Vagina (tissue), 2 donors: ENCODE measurements at regions not wholly inside any gene's neighbourhood (a gene's known extent, or its start where the extent isn't known, plus 50 kb on each side); places are given as distances from the start of the nearest gene placed in this dataset.
A peak's percentile ranks its signal among the peaks of the same experiment; 100 is the strongest.
"Not testable (repeated sequence)": the region's sequence is repeated elsewhere in the genome, so short reads cannot be mapped to it uniquely, and the experiment has no call there.

Source experiments
- DNase-seq, 2 donors: peaks; one replicate each; pipeline ENCODE4 v3.0.0-alpha.2; 2017; ENCODE audit errors: extremely low spot score in 2 of 2
- H3K27ac ChIP-seq: fragments of 200-600 bp; sonication (generic); one replicate; pipeline ENCODE4 v1.5.1; 2019
- H3K27me3 ChIP-seq: fragments of 200-600 bp; sonication (generic); one replicate; pipeline ENCODE4 v1.5.1; 2019
- H3K36me3 ChIP-seq, 2 donors: fragments of 200-600 bp; sonication (generic); one replicate each; pipeline ENCODE4 v1.5.1; 2017 to 2019
- H3K4me1 ChIP-seq: fragments of 200-600 bp; sonication (generic); one replicate; pipeline ENCODE4 v1.5.1; 2019
- H3K4me3 ChIP-seq, 2 donors: fragments of 200-600 bp; sonication (generic); 1 replicate in 1 of 2; 2 replicates in 1 of 2; pipeline ENCODE4 v1.5.1; 2016 to 2019
- H3K9me3 ChIP-seq: fragments of 200-600 bp; sonication (generic); one replicate; pipeline ENCODE4 v1.5.1; 2019
- POLR2A ChIP-seq, 2 donors: fragments of 450-650 bp; IDR thresholded peaks; one replicate each; pipeline ENCODE4 v1.6.1; 2017; ENCODE audit warnings: antibody characterized with exemption in 2 of 2, mild to moderate bottlenecking in 2 of 2, moderate library complexity in 2 of 2
- POLR2AphosphoS5 ChIP-seq, 2 donors: sonication (generic); formaldehyde crosslinking; IDR thresholded peaks; one replicate each; pipeline ENCODE4 v1.9.0; 2017; ENCODE audit warnings: antibody characterized with exemption in 2 of 2, mild to moderate bottlenecking in 2 of 2, low read depth in 1 of 2; ENCODE audit not compliant: insufficient read depth in 1 of 2
- intact Hi-C: fragments of 100-400 bp; cut with DNase I; formaldehyde crosslinking; loops from one replicate; pipeline ENCODE4 v1.15.1; 2023
- TF ChIP-seq, protein P1 (sequence below), 3 experiments: fragments of 450-650 bp in 2 of 3; fragments of 200-600 bp in 1 of 3; sonication (generic) in 1 of 3; IDR thresholded peaks; one replicate each; pipeline ENCODE4 v1.5.1; 2017 to 2019; ENCODE audit warnings: antibody characterized with exemption in 3 of 3, mild to moderate bottlenecking in 2 of 3, moderate library complexity in 2 of 3

- no peak for TF ChIP-seq POLR2AphosphoS5 (IDR thresholded peaks at IDR 0.05; ENCODE audit: insufficient read depth in 1 of 2, low read depth in 1 of 2)
- TF ChIP-seq, protein P1, sequence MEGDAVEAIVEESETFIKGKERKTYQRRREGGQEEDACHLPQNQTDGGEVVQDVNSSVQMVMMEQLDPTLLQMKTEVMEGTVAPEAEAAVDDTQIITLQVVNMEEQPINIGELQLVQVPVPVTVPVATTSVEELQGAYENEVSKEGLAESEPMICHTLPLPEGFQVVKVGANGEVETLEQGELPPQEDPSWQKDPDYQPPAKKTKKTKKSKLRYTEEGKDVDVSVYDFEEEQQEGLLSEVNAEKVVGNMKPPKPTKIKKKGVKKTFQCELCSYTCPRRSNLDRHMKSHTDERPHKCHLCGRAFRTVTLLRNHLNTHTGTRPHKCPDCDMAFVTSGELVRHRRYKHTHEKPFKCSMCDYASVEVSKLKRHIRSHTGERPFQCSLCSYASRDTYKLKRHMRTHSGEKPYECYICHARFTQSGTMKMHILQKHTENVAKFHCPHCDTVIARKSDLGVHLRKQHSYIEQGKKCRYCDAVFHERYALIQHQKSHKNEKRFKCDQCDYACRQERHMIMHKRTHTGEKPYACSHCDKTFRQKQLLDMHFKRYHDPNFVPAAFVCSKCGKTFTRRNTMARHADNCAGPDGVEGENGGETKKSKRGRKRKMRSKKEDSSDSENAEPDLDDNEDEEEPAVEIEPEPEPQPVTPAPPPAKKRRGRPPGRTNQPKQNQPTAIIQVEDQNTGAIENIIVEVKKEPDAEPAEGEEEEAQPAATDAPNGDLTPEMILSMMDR (IDR thresholded peaks at IDR 0.05): no peak
- no peak for TF ChIP-seq POLR2A (IDR thresholded peaks at IDR 0.05)
Measured at GRCh38 chr11:45741032-45741431, 63.9 kb upstream of the SLC35C1 start.

GRCh38 chr11:45739866-45740265 lies 65.1 kb upstream of the SLC35C1 start:
- H3K4me1 ChIP-seq: no peaks in the 10 kb centered on the region
- H3K4me3 ChIP-seq: no peak overlapping the region
- intact Hi-C loops: no loop called here
- no peak for TF ChIP-seq POLR2AphosphoS5 (IDR thresholded peaks at IDR 0.05; ENCODE audit: insufficient read depth in 1 of 2, low read depth in 1 of 2)
- TF ChIP-seq, protein P1 (IDR thresholded peaks at IDR 0.05): no peak
- no peak for TF ChIP-seq POLR2A (IDR thresholded peaks at IDR 0.05)
- no peak for DNase-seq
- no peaks in the 10 kb centered on the region for H3K36me3 ChIP-seq
- H3K27ac ChIP-seq: no peak overlapping the region
- no peaks in the 10 kb centered on the region for H3K27me3 ChIP-seq
- no peaks in the 10 kb centered on the region for H3K9me3 ChIP-seq

More at GRCh38 chr11:45741032-45741431, 63.9 kb upstream of the SLC35C1 start:
- no peak overlapping the region for H3K27ac ChIP-seq
- no peaks in the 10 kb centered on the region for H3K9me3 ChIP-seq
- no peaks in the 10 kb centered on the region for H3K27me3 ChIP-seq
- H3K4me1 ChIP-seq: no peaks in the 10 kb centered on the region
- intact Hi-C loops: no loop called here
- no peaks in the 10 kb centered on the region for H3K36me3 ChIP-seq
- DNase-seq: no peak
- H3K4me3 ChIP-seq: no peak overlapping the region

DNA sequence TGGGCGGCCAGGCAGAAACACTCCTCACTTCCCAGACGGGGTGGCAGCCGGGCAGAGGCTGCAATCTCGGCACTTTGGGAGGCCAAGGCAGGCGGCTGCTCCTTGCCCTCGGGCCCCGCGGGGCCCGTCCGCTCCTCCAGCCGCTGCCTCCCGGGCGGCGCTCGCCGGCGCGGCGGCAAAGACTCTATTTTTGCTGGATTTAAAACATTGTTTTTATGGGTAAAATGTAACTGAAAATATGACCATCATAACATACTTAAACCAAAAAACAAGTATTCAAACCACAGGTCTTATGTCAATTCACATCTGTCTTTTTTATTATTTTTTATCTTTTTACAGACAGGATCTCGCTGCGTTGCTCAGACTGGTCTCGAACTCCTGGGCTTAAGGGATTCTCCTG lies 65.9 kb upstream of the SLC35C1 start:
- DNase-seq, H3K27me3 ChIP-seq, H3K4me1 ChIP-seq, H3K4me3 ChIP-seq, intact Hi-C loops, H3K27ac ChIP-seq, H3K9me3 ChIP-seq, H3K36me3 ChIP-seq: not testable (repeated sequence)

DNA sequence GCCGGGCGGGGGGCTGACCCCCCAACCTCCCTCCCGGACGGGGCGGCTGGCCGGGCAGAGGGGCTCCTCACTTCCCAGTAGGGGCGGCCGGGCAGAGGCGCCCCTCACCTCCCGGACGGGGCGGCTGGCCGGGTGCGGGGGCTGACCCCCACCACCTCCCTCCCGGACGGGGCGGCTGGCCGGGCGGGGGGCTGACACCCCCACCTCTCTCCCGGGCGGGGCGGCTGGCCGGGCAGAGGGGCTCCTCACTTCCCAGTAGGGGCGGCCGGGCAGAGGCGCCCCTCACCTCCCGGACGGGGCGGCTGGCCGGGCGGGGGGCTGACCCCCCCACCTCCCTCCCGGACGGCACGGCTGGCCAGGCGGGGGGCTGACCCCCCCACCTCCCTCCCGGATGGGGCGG lies 66.8 kb upstream of the SLC35C1 start:
- H3K27me3 ChIP-seq, H3K9me3 ChIP-seq, H3K4me1 ChIP-seq, H3K27ac ChIP-seq, intact Hi-C loops, H3K36me3 ChIP-seq, H3K4me3 ChIP-seq, DNase-seq: not testable (repeated sequence)

- intact Hi-C loops: no loop called here
- Histone ChIP-seq H3K9me3 (no peaks in the 10 kb centered on the region), H3K27ac (peak overlapping the region; percentile 54)
Measured at GRCh38 chr11:45737056-45737455, 67.9 kb upstream of the SLC35C1 start.

DNA sequence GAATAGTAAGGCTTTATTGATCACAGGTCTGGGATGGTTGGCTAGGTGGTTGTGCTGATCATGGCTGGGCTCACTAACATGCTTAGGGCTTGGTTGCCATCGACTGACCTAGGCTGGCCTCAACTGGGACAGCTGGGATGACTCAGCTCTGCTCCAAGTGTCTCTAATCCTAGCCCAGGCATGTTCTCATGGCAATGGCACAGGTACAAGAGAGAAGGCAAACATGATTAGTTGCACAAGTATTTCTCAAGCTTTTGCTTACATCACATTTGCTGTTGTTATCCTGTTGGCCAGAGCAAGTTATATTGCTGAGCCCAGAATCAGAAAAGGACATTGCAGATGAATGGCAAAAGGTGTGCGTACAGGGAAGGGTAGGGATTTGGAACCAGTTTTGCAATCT lies 68.5 kb upstream of the SLC35C1 start:
- Histone ChIP-seq H3K36me3 (no peaks in the 10 kb centered on the region), H3K27me3 (no peaks in the 10 kb centered on the region), H3K27ac (peak overlapping the region; percentile 54), H3K4me1 (peaks cover 5% of the 10 kb centered on the region), H3K4me3 (no peak overlapping the region), H3K9me3 (no peaks in the 10 kb centered on the region)
- DNase-seq: no peak
- intact Hi-C loops: no loop called here
- TF ChIP-seq POLR2AphosphoS5 (IDR thresholded peaks at IDR 0.05; ENCODE audit: insufficient read depth in 1 of 2, low read depth in 1 of 2): peak in 1 of 2 donors; percentile 85
- TF ChIP-seq, protein P1 (IDR thresholded peaks at IDR 0.05): no peak

More at GRCh38 chr11:45737056-45737455, 67.9 kb upstream of the SLC35C1 start:
- TF ChIP-seq, protein P1 (IDR thresholded peaks at IDR 0.05): no peak
- TF ChIP-seq POLR2A (IDR thresholded peaks at IDR 0.05) (no peak), POLR2AphosphoS5 (IDR thresholded peaks at IDR 0.05; ENCODE audit: insufficient read depth in 1 of 2, low read depth in 1 of 2) (no peak)
- H3K27me3 ChIP-seq: no peaks in the 10 kb centered on the region
- no peak overlapping the region for H3K4me3 ChIP-seq
- DNase-seq: no peak
- H3K4me1 ChIP-seq: peaks cover 5% of the 10 kb centered on the region
- H3K36me3 ChIP-seq: no peaks in the 10 kb centered on the region
